Esophagus squamous epithelium (tissue), 4 donors: ENCODE measurements at regions not wholly inside any gene's neighbourhood (a gene's known extent, or its start where the extent isn't known, plus 50 kb on each side); places are given as distances from the start of the nearest gene placed in this dataset.

Experiments used
- POLR2A ChIP-seq, 4 donors: fragments of 450-650 bp; IDR thresholded peaks; one replicate each; pipeline ENCODE4 v1.6.1; 2017; ENCODE audit warnings: antibody characterized with exemption in 4 of 4, mild to moderate bottlenecking in 4 of 4, moderate library complexity in 3 of 4
- TF ChIP-seq, protein P1 (sequence below), 6 experiments: fragments of 450-650 bp in 4 of 6; fragments of 200-600 bp in 2 of 6; sonication (generic) in 2 of 6; IDR thresholded peaks; one replicate each; pipeline ENCODE4 v1.5.1; 2016 to 2019; ENCODE audit warnings: antibody characterized with exemption in 6 of 6, mild to moderate bottlenecking in 4 of 6, moderate library complexity in 4 of 6

DNA sequence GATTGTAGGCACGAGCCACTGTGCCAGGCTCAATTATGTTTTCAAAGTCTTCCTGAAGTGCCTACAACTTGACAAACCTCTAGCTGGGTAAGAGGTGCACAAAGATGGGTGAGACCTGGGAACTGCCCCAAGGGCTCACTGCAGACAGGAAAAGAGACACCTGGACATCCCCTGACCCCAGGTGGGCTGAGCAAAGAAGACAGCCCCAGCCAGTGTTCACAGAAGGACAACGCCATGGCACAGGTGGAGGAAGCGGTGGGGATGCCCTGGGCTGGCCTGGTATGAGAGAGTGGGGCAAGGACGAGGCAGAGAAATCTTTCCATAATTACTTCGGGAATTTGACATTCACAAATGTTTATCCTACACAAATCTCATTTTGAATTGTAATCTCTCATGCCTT lies 278.9 kb downstream of the SMOC2 start:
- TF ChIP-seq, protein P1, sequence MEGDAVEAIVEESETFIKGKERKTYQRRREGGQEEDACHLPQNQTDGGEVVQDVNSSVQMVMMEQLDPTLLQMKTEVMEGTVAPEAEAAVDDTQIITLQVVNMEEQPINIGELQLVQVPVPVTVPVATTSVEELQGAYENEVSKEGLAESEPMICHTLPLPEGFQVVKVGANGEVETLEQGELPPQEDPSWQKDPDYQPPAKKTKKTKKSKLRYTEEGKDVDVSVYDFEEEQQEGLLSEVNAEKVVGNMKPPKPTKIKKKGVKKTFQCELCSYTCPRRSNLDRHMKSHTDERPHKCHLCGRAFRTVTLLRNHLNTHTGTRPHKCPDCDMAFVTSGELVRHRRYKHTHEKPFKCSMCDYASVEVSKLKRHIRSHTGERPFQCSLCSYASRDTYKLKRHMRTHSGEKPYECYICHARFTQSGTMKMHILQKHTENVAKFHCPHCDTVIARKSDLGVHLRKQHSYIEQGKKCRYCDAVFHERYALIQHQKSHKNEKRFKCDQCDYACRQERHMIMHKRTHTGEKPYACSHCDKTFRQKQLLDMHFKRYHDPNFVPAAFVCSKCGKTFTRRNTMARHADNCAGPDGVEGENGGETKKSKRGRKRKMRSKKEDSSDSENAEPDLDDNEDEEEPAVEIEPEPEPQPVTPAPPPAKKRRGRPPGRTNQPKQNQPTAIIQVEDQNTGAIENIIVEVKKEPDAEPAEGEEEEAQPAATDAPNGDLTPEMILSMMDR (IDR thresholded peaks at IDR 0.05) = no peak
- TF ChIP-seq POLR2A (IDR thresholded peaks at IDR 0.05) = no peak
